ENCODE measurements at regions not wholly inside any gene's neighbourhood (a gene's known extent, or its start where the extent isn't known, plus 50 kb on each side); places are given as distances from the start of the nearest gene placed in this dataset.

GRCh38 chr13:108156749-108157148 lies 58.6 kb downstream of the LIG4 start:
- no peak for DNase-seq

GRCh38 chr13:108155185-108156106 lies 59.9 kb downstream of the LIG4 start:
- DNase-seq: peak; percentile 75

GRCh38 chr13:108154421-108154858 lies 60.9 kb downstream of the LIG4 start:
- DNase-seq: no peak

DNA sequence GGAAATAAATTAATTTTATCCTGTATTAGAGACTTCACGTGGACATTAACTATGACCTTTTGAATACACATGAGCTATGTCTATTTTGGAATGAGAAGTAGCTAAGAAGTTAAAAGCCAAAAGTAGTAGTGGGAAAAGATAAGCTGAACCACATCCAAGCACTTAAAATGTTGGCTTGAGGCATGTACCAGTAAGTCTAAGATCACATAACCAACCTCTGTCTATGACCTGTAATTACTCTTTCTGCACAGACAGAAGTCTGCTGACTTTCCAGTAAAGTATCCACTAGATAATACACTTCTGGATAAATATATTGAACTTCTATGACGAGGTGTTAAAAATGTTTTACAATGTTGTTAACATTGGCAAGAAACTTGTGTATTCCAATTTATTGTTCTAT lies 68.7 kb downstream of the LIG4 start:
- DNase-seq: no peak

DNA sequence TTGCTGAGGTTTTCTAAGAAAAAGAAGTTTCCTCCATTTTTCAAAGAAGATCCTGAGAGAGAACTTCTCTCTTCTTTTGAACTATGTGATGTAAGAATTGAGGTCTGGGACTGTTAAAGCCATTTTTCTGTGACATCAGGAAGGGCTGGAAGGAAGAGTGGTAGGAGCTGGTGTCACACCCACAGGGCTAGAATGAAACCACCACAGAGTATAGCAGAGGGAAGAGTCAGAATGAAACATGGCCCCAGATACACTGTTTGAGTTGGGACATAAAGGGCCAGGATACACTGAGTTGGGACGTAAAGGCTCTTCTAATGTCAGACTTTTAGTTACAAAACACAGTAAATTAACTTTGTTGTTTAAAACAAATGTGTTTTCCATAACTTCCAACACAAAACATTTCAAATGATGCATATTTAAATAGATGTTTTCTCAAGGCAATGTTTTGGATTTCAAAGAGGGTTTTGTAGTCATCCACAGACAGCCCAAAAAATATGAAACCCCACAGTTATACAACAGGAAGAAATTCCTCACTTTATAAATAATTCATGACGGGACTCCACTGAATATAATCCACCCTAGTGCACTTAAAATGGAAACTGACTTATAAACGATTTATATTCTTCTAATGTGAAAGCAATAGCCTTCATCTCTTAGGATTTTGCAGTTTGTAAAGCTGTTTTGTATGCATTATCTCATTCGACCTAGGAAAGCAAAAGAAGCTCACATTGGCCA lies 72.5 kb downstream of the LIG4 start:
- no peak for DNase-seq

DNA sequence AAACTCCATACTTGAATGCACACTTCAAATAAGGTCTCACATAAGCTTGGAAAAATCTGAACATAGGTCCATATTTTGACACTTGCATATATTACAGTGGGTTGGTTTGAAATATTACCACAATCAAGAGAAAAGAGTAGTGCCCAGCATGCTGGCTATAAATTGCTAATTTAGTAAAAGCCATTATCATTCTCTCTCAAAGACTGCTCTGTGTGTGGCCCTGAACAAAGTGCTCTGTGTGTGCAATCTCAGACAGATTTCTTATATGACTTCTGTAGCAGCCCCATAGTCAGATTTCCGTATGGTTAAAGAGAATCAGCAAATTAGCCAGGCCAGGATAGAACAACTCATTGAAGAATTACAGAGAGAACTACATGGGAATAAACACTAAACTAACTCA lies 78.2 kb downstream of the LIG4 start:
- no peak for DNase-seq

DNA sequence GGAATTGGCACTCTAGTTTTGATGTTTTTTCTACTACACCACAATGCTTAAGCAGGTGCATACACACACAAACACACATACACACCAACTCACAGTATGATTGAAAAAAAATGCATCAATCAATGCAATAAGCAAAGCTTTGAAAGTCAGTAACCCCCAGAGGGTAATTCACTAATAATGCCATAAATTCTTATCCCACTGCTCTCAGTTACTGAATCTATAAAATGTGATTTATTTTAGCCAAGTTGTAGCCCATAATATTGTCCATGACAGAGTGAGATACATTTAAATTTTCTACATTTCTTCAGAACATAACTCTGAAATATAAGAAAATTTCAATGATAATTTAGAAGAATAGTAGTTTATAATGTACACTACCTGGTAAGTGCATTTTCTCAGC lies 87.9 kb downstream of the LIG4 start:
- DNase-seq: no peak

GRCh38 chr13:108126056-108126455 lies 89.3 kb downstream of the LIG4 start:
- no peak for DNase-seq

GRCh38 chr13:108121406-108121805 lies 93.9 kb downstream of the LIG4 start:
- DNase-seq: no peak

- DNase-seq: no peak
Measured at GRCh38 chr13:108120856-108121255, 94.5 kb downstream of the LIG4 start.

DNA sequence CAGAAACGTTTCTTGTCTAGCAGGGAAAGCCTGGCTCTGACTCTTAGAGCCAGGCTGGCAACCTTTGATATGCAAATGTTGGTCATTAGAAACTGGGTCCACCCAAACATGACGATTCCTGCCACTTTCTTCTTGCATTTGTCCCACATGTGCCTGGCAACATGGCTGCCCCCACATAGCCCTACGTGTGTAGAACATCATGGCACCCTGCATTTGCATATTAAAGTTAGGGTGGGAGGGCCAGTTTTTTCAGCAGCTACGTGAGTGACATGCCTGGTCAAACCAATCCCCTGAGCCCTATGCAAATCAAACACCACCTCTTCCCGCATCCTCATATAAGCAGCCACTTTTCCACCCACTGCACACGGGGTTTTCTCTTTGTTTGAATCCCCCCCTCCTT lies 95.0 kb downstream of the LIG4 start:
- no peak for DNase-seq

DNA sequence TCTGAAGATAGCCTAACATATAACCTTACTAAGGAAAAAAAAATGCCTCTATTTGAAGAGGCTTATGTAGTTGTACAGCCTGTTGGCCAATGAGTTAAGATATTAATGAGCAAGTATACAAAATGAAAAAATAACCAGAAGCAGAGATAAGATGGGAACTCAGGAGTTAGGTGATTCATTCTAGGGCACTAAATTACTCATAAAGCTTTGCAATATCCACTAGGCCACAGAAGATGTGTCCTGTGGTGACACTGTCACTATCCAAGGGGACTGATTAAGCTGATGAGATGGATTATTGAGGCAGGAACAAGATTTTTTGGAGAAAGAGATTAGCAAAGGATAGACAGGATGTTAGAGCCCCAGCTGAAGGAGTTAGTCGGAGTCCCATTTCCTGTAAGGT lies 99.6 kb downstream of the LIG4 start:
- no peak for DNase-seq

DNA sequence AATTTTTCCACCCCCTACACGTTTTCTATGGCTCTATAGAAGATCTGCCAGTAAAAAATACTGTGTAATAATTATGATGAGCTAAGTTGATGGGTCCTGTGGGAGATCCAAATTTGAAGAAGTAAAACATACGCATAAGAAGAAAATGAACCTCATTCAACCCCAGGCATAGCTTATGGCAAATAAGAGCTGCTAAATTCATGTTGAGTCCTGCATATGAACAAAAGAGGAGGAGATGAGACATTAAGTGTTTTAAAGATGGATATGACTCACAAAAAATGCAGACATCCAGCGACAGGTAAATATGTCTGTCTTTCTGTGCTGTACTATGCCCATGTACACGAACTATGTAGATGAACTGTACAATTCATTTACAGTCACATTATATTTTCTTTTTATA lies 101.9 kb downstream of the LIG4 start:
- DNase-seq: no peak

- DNase-seq: no peak
Measured at GRCh38 chr13:108104736-108105135, 110.6 kb downstream of the LIG4 start.

DNA sequence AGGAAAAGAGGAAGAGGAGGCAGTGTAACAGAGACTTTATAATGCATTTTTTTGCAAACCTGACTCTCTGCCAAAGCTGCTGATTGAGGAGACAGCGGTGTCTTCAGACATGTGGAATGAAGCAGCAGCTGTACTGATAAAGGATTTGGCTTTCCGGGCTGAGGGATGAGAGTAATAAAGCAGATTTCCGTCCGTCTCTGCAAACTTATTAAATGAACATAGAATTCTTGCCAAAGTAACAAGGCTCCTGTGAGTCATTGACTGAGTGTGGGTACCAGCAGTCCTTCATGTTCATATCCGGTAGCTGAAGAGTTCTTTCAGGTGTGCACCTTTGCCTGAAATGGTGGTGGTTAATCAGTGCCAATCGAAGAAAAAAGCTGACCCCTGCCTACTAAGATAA lies 112.6 kb downstream of the LIG4 start:
- DNase-seq: no peak

GRCh38 chr13:108096301-108096915 lies 118.9 kb downstream of the LIG4 start:
- DNase-seq: no peak

DNA sequence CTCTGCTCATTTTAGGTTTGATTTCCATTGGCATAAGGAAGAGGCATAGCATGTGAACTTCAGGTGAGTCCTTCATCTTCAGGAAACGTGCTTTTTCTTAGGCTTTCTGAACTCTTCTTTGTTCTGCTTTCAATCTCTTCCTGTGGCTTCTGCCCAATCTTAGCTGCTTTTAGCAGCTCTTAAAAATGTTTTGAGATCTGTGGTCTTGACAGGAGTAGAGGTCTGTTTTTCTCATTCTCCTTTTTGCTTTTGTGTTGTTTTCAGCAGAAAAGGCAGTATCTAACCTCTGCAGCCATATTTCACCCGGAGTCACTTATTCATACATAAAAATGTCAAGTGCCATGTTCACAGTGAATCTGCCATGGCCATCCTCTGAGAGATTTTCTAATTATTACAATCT lies 120.3 kb downstream of the LIG4 start:
- DNase-seq: no peak

DNA sequence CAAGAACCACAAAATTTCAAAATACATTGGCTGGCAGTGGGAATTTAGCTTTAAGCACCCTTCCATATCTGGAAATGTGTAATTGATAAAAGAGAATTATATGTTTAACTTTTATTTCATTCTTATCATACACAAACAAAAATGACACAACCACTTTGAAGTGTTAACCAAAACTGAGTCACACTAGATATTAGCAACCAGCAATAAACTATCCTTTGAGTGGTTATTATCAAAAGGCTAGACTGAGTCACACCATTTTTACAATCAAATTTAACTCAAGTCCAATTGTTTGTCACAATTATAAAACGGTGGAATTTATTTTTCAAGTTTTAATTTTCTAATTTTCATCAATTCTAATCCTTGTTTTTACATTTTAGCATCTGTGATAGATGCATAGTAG lies 121.7 kb downstream of the LIG4 start:
- no peak for DNase-seq

GRCh38 chr13:108087810-108088209 lies 127.5 kb downstream of the LIG4 start:
- no peak for DNase-seq

DNA sequence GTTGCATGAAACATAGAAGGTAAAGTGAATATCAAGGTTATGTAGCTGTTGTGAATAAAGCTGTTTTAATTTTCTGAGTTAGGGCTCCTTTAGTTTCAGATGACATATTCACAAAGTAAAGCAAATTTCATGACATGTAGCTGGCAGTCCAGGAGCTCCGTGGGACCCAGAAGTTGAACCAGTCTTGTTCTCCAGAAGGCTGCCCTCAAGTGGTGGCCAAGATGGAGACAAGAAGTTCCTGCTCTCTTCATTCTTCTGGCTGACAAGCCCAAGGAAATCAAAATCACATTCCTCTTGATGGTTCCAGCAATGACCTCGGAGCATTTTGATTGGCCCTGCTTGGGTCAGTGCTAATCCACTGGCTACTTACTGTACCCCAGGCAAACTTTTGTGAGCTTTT lies 128.7 kb downstream of the LIG4 start:
- DNase-seq: no peak

GRCh38 chr13:108084840-108085239 lies 130.5 kb downstream of the LIG4 start:
- no peak for DNase-seq

DNA sequence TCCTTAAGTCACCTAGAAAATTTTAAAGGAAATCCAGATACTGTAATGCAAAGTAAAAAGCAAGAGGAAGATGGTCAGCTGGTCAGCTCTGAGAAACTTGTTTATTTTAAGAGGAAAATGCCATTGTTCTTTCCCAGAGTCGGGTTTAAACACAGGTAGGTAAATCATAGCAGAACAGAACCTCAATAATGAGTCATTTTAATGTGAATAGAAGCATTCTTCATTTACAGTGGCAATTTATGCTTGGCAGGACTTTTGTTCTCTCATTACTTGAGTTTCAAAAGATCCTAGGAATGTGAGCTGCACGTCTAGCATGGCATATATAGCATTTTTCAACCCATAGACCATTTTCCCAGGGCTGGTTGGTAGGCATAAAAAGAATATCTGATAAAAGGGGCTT lies 132.3 kb downstream of the LIG4 start:
- DNase-seq: no peak

GRCh38 chr13:108082481-108082880 lies 132.9 kb downstream of the LIG4 start:
- DNase-seq: no peak

DNA sequence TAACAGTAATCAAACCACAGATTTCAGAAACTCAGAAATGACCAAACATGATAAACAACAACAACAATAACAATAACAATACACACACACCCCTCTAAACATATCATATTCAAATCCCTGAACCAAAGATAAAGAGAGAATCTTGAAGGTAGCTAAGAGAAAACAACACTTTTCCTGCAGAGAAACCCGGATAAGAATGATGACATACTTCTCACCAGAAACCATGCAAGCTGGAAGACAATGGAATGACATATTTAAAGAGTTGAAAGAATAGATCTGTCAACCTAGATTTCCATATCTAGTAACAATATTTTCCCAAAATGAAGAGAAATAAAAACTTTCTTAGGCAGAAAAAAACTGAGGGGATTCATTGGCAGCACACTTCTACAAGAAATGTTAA lies 138.1 kb downstream of the LIG4 start:
- DNase-seq: no peak

All from activated CD8-positive, alpha-beta memory T cell treated with anti-CD3 and anti-CD28 coated beads, Interleukin-2, amount 50 U/mL, for 48 hours (primary cell).